Liver (tissue), 3 donors: ENCODE measurements at regions not wholly inside any gene's neighbourhood (a gene's known extent, or its start where the extent isn't known, plus 50 kb on each side); places are given as distances from the start of the nearest gene placed in this dataset.

Experiments
- JUND ChIP-seq, 2 donors: IDR thresholded peaks; 2 replicates each; pipeline ENCODE4 v1.6.1; 2016; ENCODE audit warnings: antibody characterized with exemption in 2 of 2
- SP1 ChIP-seq: IDR thresholded peaks from 2 replicates; pipeline ENCODE4 v1.6.1; 2018; ENCODE audit warnings: antibody characterized with exemption, mild to moderate bottlenecking
- YY1 ChIP-seq: IDR thresholded peaks from 2 replicates; pipeline ENCODE4 v1.6.1; 2016; ENCODE audit warnings: antibody characterized with exemption, mild to moderate bottlenecking
- ZBTB33 ChIP-seq: IDR thresholded peaks from 2 replicates; pipeline ENCODE4 v1.6.1; 2016; ENCODE audit warnings: antibody characterized with exemption
- TF ChIP-seq, protein P1 (sequence below): fragments of 150-350 bp; IDR thresholded peaks from 2 replicates; pipeline ENCODE4 v1.5.1; 2017; ENCODE audit warnings: improper control_type of control experiment, low read depth, low read length; ENCODE audit not compliant: missing input control
- donor health status: healthy.
- donor health status: healthy.

- no peak for TF ChIP-seq SP1
- no peak for TF ChIP-seq YY1
- TF ChIP-seq, protein P1, sequence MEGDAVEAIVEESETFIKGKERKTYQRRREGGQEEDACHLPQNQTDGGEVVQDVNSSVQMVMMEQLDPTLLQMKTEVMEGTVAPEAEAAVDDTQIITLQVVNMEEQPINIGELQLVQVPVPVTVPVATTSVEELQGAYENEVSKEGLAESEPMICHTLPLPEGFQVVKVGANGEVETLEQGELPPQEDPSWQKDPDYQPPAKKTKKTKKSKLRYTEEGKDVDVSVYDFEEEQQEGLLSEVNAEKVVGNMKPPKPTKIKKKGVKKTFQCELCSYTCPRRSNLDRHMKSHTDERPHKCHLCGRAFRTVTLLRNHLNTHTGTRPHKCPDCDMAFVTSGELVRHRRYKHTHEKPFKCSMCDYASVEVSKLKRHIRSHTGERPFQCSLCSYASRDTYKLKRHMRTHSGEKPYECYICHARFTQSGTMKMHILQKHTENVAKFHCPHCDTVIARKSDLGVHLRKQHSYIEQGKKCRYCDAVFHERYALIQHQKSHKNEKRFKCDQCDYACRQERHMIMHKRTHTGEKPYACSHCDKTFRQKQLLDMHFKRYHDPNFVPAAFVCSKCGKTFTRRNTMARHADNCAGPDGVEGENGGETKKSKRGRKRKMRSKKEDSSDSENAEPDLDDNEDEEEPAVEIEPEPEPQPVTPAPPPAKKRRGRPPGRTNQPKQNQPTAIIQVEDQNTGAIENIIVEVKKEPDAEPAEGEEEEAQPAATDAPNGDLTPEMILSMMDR: no peak
- TF ChIP-seq JUND (IDR thresholded peaks at IDR 0.05): no peak
- no peak for TF ChIP-seq ZBTB33
Observed at GRCh38 chr13:99648066-99648665, 146.9 kb downstream of the TM9SF2 start.
